ENCODE measurements at regions not wholly inside any gene's neighbourhood (a gene's known extent, or its start where the extent isn't known, plus 50 kb on each side); places are given as distances from the start of the nearest gene placed in this dataset.

GRCh38 chr12:4099276-4099675 is 174.3 kb upstream of the CCND2 start:
- no peak for DNase-seq

GRCh38 chr12:4091016-4091743 is 182.4 kb upstream of the CCND2 start:
- no peak for DNase-seq

- DNase-seq, result no peak
Measured at GRCh38 chr12:4089956-4090355, 183.6 kb upstream of the CCND2 start.

- DNase-seq, result no peak
Measured at GRCh38 chr12:4089121-4089606, 184.4 kb upstream of the CCND2 start.

GRCh38 chr12:4088451-4088850 is 185.1 kb upstream of the CCND2 start:
- no peak for DNase-seq

GRCh38 chr12:4086481-4086880 is 187.1 kb upstream of the CCND2 start:
- no peak for DNase-seq

- no peak for DNase-seq
Measured at GRCh38 chr12:4084573-4084972, 189.0 kb upstream of the CCND2 start.

GRCh38 chr12:4082809-4083403 is 190.7 kb upstream of the CCND2 start:
- no peak for DNase-seq

GRCh38 chr12:4080213-4080612 is 193.3 kb upstream of the CCND2 start:
- DNase-seq, result no peak

GRCh38 chr12:4074129-4074528 is 199.4 kb upstream of the CCND2 start:
- no peak for DNase-seq

GRCh38 chr12:4069670-4070010 is 196.4 kb upstream of the PARP11 start:
- DNase-seq, result no peak

- DNase-seq, result no peak
Measured at GRCh38 chr12:4068981-4069669, 195.9 kb upstream of the PARP11 start.

GRCh38 chr12:4064008-4064407 is 190.8 kb upstream of the PARP11 start:
- DNase-seq, result no peak

GRCh38 chr12:4059898-4060568 is 186.8 kb upstream of the PARP11 start:
- DNase-seq, result no peak

- DNase-seq, result no peak
Measured at GRCh38 chr12:4056910-4057845, 184.0 kb upstream of the PARP11 start.

GRCh38 chr12:4054630-4055029 is 181.4 kb upstream of the PARP11 start:
- no peak for DNase-seq

GRCh38 chr12:4052691-4053090 is 179.5 kb upstream of the PARP11 start:
- DNase-seq, result no peak

GRCh38 chr12:4051596-4051995 is 178.4 kb upstream of the PARP11 start:
- no peak for DNase-seq

GRCh38 chr12:4050340-4050739 is 177.1 kb upstream of the PARP11 start:
- no peak for DNase-seq

- no peak for DNase-seq
Measured at GRCh38 chr12:4049298-4050080, 176.3 kb upstream of the PARP11 start.

- DNase-seq, result no peak
Measured at GRCh38 chr12:4047421-4047820, 174.2 kb upstream of the PARP11 start.

- no peak for DNase-seq
Measured at GRCh38 chr12:4046495-4046840, 173.3 kb upstream of the PARP11 start.

All from midbrain (tissue), 1 donor.